OCI-LY1 (cell line): ENCODE measurements at regions not wholly inside any gene's neighbourhood (a gene's known extent, or its start where the extent isn't known, plus 50 kb on each side); places are given as distances from the start of the nearest gene placed in this dataset.

Experiments
- H2AFZ ChIP-seq: fragments of 200-600 bp; sonication (generic), shearing (Covaris generic); 2 replicates; pipeline ENCODE4 v1.6.0; 2014; ENCODE audit warnings: antibody characterized with exemption, mild to moderate bottlenecking, low read length
- H3F3A ChIP-seq: fragments of 200-600 bp; sonication (generic), shearing (Covaris generic); 2 replicates; pipeline ENCODE4 v1.6.0; 2014; ENCODE audit warnings: mild to moderate bottlenecking, antibody characterized with exemption, low read length, moderate library complexity; ENCODE audit not compliant: insufficient read depth
- H3K27ac ChIP-seq: fragments of 200-600 bp; sonication (generic); 2 replicates; pipeline ENCODE4 v1.5.1; 2014; ENCODE audit warnings: low read length, mixed run types, mild to moderate bottlenecking, low read depth; ENCODE audit not compliant: poor library complexity, severe bottlenecking
- H3K27me3 ChIP-seq: fragments of 200-600 bp; sonication (generic); 2 replicates; pipeline ENCODE4 v1.6.0; 2014; ENCODE audit warnings: antibody characterized with exemption, mild to moderate bottlenecking, low read length, moderate library complexity; ENCODE audit not compliant: insufficient read depth
- H3K36me3 ChIP-seq: fragments of 200-600 bp; sonication (generic); 2 replicates; pipeline ENCODE4 v1.6.1; 2014; ENCODE audit warnings: mild to moderate bottlenecking, antibody characterized with exemption, low read length, moderate library complexity, mixed read lengths; ENCODE audit not compliant: insufficient read depth
- H3K4me1 ChIP-seq: fragments of 200-600 bp; sonication (generic); 2 replicates; pipeline ENCODE4 v1.5.1; 2014; ENCODE audit warnings: mild to moderate bottlenecking, low read length, moderate library complexity; ENCODE audit not compliant: insufficient read depth, severe bottlenecking
- H3K4me2 ChIP-seq: fragments of 200-600 bp; sonication (generic), shearing (Covaris generic); 2 replicates; pipeline ENCODE4 v1.6.1; 2014; ENCODE audit warnings: low read length
- H3K4me3 ChIP-seq: fragments of 200-600 bp; sonication (generic); 2 replicates; pipeline ENCODE4 v1.5.1; 2014; ENCODE audit warnings: low read length, low read depth, mild to moderate bottlenecking, mixed read lengths; ENCODE audit not compliant: poor library complexity, severe bottlenecking
- H3K79me2 ChIP-seq: fragments of 200-600 bp; shearing (Covaris generic); 2 replicates; pipeline ENCODE4 v1.6.1; 2016; ENCODE audit warnings: mixed run types, low read length, mixed read lengths; ENCODE audit not compliant: insufficient read depth
- H3K9ac ChIP-seq: fragments of 200-600 bp; sonication (generic), shearing (Covaris generic); 2 replicates; pipeline ENCODE4 v1.6.1; 2014; ENCODE audit warnings: mild to moderate bottlenecking, low read length, mixed read lengths
- H3K9me2 ChIP-seq: fragments of 200-600 bp; sonication (generic), shearing (Covaris generic); 2 replicates; pipeline ENCODE4 v1.6.1; 2014; ENCODE audit warnings: low read depth, mild to moderate bottlenecking, low read length, mixed read lengths
- H3K9me3 ChIP-seq: fragments of 200-600 bp; shearing (Covaris generic); 2 replicates; pipeline ENCODE4 v1.6.1; 2014; ENCODE audit warnings: low read length, mixed read lengths
- H4K20me1 ChIP-seq: fragments of 200-600 bp; sonication (generic), shearing (Covaris generic); 2 replicates; pipeline ENCODE4 v1.6.0; 2016; ENCODE audit warnings: mild to moderate bottlenecking, low read length; ENCODE audit not compliant: insufficient read depth
- EZH2 ChIP-seq: fragments of 200-600 bp; sonication (generic), shearing (Covaris generic); IDR thresholded peaks from 2 replicates; pipeline ENCODE4 v1.8.0; 2017; ENCODE audit warnings: borderline replicate concordance, mixed run types, mild to moderate bottlenecking, antibody characterized with exemption, low read length, moderate library complexity, mixed read lengths
- TF ChIP-seq, protein P1 (sequence below): fragments of 200-600 bp; sonication (generic), shearing (Covaris generic); IDR thresholded peaks from 2 replicates; pipeline ENCODE4 v1.5.1; 2017; ENCODE audit warnings: mild to moderate bottlenecking, antibody characterized with exemption, low read length, moderate library complexity, mixed read lengths

- Histone ChIP-seq H3K9me3 (no peaks in the 10 kb centered on the region), H4K20me1 (no peaks in the 10 kb centered on the region), H3K9ac (no peak overlapping the region), H3K79me2 (no peaks in the 10 kb centered on the region), H3K27ac (no peak overlapping the region), H3K4me3 (no peak overlapping the region), H3F3A (no peaks in the 10 kb centered on the region), H3K4me1 (no peaks in the 10 kb centered on the region), H3K4me2 (no peak overlapping the region), H2AFZ (no peak overlapping the region), H3K36me3 (no peaks in the 10 kb centered on the region), H3K27me3 (no peaks in the 10 kb centered on the region), H3K9me2 (no peaks in the 10 kb centered on the region)
- TF ChIP-seq, protein P1, sequence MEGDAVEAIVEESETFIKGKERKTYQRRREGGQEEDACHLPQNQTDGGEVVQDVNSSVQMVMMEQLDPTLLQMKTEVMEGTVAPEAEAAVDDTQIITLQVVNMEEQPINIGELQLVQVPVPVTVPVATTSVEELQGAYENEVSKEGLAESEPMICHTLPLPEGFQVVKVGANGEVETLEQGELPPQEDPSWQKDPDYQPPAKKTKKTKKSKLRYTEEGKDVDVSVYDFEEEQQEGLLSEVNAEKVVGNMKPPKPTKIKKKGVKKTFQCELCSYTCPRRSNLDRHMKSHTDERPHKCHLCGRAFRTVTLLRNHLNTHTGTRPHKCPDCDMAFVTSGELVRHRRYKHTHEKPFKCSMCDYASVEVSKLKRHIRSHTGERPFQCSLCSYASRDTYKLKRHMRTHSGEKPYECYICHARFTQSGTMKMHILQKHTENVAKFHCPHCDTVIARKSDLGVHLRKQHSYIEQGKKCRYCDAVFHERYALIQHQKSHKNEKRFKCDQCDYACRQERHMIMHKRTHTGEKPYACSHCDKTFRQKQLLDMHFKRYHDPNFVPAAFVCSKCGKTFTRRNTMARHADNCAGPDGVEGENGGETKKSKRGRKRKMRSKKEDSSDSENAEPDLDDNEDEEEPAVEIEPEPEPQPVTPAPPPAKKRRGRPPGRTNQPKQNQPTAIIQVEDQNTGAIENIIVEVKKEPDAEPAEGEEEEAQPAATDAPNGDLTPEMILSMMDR: no peak
- no peak for TF ChIP-seq EZH2
Measured at GRCh38 chr12:77571127-77571526, 259.6 kb upstream of the NAV3 start.

GRCh38 chr12:77569876-77570275, 260.8 kb upstream of the NAV3 start:
- no peaks in the 10 kb centered on the region for H3K9me3 ChIP-seq
- H2AFZ ChIP-seq: no peak overlapping the region
- H3K27me3 ChIP-seq: no peaks in the 10 kb centered on the region
- TF ChIP-seq, protein P1: no peak
- no peak for TF ChIP-seq EZH2
- H4K20me1 ChIP-seq: no peaks in the 10 kb centered on the region
- no peak overlapping the region for H3K4me3 ChIP-seq
- H3K4me1 ChIP-seq: no peaks in the 10 kb centered on the region
- no peaks in the 10 kb centered on the region for H3F3A ChIP-seq
- H3K4me2 ChIP-seq: no peak overlapping the region
- H3K79me2 ChIP-seq: no peaks in the 10 kb centered on the region
- no peaks in the 10 kb centered on the region for H3K36me3 ChIP-seq
- H3K27ac ChIP-seq: no peak overlapping the region
- H3K9me2 ChIP-seq: no peaks in the 10 kb centered on the region
- no peak overlapping the region for H3K9ac ChIP-seq

- Histone ChIP-seq H3K4me3 (no peak overlapping the region), H3K4me2 (no peak overlapping the region), H3K9me3 (no peaks in the 10 kb centered on the region), H3F3A (no peaks in the 10 kb centered on the region), H3K79me2 (no peaks in the 10 kb centered on the region), H3K9me2 (no peaks in the 10 kb centered on the region), H3K36me3 (no peaks in the 10 kb centered on the region), H2AFZ (no peak overlapping the region), H3K4me1 (no peaks in the 10 kb centered on the region), H4K20me1 (no peaks in the 10 kb centered on the region), H3K9ac (no peak overlapping the region), H3K27ac (no peak overlapping the region), H3K27me3 (no peaks in the 10 kb centered on the region)
- TF ChIP-seq, protein P1: no peak
- TF ChIP-seq EZH2: no peak
Measured at GRCh38 chr12:77560714-77561113, 270.0 kb upstream of the NAV3 start.
